ENCODE measurements at regions not wholly inside any gene's neighbourhood (a gene's known extent, or its start where the extent isn't known, plus 50 kb on each side); places are given as distances from the start of the nearest gene placed in this dataset.
"Not testable (repeated sequence)": the region's sequence is repeated elsewhere in the genome, so short reads cannot be mapped to it uniquely, and the experiment has no call there.

DNA sequence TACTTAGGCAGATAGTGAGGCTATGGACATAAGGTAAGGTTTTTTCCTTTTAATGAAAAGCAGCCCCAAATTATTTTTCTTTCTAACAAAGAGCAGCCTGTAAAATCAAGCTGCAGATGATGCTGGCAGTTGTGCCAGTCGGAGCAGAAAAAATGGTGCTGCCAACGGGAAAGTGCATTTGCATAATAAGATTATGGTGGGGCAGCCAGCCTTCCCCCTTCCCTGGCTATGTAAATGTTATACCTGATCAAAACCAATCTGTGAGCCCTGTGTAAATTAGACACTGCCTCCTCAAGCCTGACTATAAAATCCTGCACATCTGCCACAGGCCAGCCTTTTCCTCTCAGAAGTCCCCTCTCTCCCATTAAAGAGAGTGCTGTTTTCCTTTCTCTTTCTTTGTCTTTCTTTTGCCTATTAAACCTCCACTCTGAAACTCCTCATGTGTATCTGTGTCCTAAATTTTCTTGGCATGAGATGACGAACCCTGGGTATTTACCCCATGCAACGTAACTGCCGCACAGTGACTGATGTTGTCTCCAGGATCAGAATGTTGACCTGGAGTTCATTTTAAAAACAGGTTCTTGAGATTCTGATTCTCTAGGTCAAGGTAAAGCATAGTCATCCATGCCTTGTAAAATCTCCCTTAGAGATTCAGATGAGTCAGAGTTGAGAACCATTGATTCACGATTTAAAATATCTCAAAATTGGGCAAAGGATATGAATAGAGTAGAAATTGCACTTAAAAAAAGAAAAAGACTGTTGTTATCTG lies 167.3 kb upstream of the C1GALT1 start:
- TF ChIP-seq, protein P1, sequence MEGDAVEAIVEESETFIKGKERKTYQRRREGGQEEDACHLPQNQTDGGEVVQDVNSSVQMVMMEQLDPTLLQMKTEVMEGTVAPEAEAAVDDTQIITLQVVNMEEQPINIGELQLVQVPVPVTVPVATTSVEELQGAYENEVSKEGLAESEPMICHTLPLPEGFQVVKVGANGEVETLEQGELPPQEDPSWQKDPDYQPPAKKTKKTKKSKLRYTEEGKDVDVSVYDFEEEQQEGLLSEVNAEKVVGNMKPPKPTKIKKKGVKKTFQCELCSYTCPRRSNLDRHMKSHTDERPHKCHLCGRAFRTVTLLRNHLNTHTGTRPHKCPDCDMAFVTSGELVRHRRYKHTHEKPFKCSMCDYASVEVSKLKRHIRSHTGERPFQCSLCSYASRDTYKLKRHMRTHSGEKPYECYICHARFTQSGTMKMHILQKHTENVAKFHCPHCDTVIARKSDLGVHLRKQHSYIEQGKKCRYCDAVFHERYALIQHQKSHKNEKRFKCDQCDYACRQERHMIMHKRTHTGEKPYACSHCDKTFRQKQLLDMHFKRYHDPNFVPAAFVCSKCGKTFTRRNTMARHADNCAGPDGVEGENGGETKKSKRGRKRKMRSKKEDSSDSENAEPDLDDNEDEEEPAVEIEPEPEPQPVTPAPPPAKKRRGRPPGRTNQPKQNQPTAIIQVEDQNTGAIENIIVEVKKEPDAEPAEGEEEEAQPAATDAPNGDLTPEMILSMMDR (IDR thresholded peaks at IDR 0.05; ENCODE audit: insufficient read depth, low read depth, low read length, missing control alignments): no peak
- no peak for DNase-seq (ENCODE audit: low read depth)
- no peak overlapping the region for H3K4me3 ChIP-seq (ENCODE audit: low read depth, low read length)

DNA sequence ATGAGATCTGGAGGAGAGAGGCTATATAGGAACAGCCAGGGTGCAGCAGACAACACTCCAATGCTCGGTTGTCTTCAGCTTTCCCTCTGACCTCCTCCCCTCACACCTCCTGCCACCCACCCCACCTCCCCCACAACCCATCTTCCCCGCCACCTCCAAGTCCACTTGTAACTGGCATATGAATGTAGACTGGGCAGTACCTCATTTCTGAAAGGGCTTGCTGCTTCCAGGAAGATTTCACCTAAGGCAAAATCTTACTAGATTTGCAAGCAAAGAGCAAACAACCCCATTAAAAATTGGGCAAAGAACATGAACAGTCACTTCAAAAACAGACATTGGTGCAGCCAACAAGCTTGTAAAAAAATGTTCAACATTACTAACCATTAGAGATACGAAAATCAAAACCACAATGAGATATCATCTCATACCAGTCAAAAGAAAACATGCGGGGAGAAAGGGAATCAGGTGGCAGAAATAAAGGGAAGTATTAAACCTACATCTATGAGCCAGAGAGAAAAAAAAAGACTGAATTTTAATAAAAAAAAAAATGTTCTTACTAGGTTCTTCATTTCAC lies 164.6 kb upstream of the C1GALT1 start:
- DNase-seq (ENCODE audit: low read depth): no peak
- TF ChIP-seq, protein P1 (IDR thresholded peaks at IDR 0.05; ENCODE audit: insufficient read depth, low read depth, low read length, missing control alignments): no peak
- no peak overlapping the region for H3K4me3 ChIP-seq (ENCODE audit: low read depth, low read length)

DNA sequence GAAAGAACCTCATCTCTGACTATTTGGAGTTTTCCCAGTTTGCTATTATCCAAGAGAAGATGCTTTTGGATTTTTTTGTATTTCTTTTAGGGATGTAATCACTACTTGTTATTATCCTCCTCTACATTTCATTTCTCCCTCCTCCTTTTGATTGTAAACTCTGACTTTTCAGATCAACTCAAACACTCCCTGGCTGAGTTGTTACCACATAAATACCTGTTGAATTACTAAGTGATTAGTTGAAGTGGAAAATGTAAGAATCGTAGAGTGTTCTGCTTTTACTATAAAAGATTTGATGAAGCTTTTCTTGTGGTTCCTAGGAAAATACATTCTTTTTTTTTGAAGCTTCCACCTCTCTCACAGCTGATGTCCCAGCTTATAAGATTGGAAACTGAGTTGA lies 164.1 kb upstream of the C1GALT1 start:
- DNase-seq (ENCODE audit: low read depth): no peak

DNA sequence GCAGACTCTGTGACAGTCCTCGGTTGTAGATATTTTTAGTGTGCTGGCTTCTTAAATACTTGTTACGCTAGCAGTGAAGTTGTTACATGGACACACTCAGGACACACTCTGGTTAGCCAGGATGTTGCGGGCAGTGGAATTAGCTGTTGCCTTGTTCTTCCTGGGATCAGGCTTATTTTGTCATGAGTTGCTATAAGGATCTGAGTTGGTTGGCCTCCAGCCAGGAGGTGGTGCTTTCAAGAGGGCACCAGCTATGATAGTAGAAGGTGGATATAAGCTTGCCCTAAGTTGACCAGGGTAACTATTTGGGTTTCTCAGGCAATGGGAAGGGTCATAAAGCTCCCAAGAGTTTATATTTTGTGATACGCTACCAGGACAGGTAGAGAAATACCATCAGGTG lies 150.1 kb upstream of the C1GALT1 start:
- TF ChIP-seq, protein P1 (IDR thresholded peaks at IDR 0.05; ENCODE audit: insufficient read depth, low read depth, low read length, missing control alignments): no peak
- DNase-seq (ENCODE audit: low read depth): no peak
- H3K4me3 ChIP-seq (ENCODE audit: low read depth, low read length): no peak overlapping the region

More for the DNA sequence above, 164.1 kb upstream of the C1GALT1 start:
- TF ChIP-seq, protein P1 (IDR thresholded peaks at IDR 0.05; ENCODE audit: insufficient read depth, low read depth, low read length, missing control alignments): no peak
- H3K4me3 ChIP-seq (ENCODE audit: low read depth, low read length): no peak overlapping the region

DNA sequence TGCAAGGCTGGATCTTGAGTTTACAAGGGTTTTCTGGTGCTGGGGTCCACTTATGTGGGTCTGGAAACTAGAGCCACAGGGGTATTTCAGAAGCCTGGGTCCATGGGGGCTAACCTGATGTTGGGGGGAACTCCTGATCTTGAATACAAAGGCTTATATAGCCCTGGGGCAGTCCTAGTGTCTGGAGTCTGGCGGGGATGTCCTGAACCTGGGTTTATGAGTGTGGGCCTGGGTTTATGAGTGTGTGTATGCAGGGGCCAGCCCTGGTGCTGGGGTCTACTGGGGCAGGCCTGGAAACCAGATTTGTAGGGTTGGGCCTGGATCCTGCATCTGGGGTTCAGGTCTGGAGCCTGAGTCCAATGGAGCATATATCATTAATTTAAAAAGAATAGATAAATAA lies 146.5 kb upstream of the C1GALT1 start:
- no peak for DNase-seq (ENCODE audit: low read depth)
- no peak overlapping the region for H3K4me3 ChIP-seq (ENCODE audit: low read depth, low read length)
- TF ChIP-seq, protein P1 (IDR thresholded peaks at IDR 0.05; ENCODE audit: insufficient read depth, low read depth, low read length, missing control alignments): no peak

DNA sequence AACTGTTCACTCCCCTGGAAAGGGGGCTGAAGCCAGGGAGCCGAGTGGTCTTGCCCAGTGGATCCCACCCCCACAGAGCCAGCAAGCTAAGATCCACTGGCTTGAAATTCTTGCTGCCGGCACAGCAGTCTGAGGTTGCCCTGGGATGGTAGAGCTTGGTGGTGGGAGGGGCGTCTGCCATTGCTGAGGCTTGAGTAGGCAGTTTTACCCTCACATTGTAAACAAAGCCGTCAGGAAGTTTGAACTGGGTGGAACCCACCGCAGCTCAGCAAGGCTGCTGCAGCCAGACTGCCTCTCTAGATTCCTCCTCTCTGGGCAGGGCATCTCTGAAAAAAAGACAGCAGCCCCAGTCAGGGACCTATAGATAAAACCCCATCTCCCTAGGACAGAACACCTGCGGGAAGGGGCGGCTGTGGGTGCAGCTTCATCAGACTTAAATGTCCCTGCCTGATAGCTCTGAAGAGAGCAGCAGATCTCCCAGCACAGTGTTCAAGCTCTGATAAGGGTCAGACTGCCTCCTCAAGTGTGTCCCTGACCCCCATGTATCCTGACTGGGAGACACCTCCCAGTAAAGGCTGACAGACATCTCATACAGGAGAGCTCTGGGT lies 140.0 kb upstream of the C1GALT1 start:
- not testable (repeated sequence) for H3K4me3 ChIP-seq (ENCODE audit: low read depth, low read length); DNase-seq (ENCODE audit: low read depth)

DNA sequence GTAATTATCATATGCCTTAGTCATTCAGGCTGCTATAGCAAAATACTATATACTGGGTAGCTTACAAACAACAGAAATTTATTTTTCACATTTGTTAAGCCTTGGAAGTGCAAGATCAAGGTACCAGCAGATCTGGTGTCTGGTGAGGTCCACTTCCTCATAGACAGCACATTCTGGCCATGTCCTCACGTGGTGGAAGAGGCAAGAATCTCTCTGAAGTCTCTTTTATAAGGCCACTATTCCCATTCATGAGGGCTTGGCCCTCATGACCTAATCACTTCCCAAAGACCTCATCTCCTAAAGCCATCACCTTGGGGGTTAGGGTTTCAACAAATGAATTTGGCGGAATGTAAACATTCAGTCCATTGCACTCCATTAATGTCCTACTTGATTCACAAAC lies 137.5 kb upstream of the C1GALT1 start:
- no peak for DNase-seq (ENCODE audit: low read depth)
- TF ChIP-seq, protein P1 (IDR thresholded peaks at IDR 0.05; ENCODE audit: insufficient read depth, low read depth, low read length, missing control alignments): no peak
- H3K4me3 ChIP-seq (ENCODE audit: low read depth, low read length): no peak overlapping the region

Data from GM12865 (cell line).